ENCODE measurements at regions not wholly inside any gene's neighbourhood (a gene's known extent, or its start where the extent isn't known, plus 50 kb on each side); places are given as distances from the start of the nearest gene placed in this dataset.

GRCh38 chr5:117829646-117830045 lies 1158.7 kb downstream of the DTWD2 start:
- no peak for DNase-seq
- TF ChIP-seq POLR2A (IDR thresholded peaks at IDR 0.05; ENCODE audit: low read length): no peak

- TF ChIP-seq POLR2A (IDR thresholded peaks at IDR 0.05; ENCODE audit: low read length): no peak
- TF ChIP-seq GATA1 (IDR thresholded peaks at IDR 0.05; ENCODE audit: low read depth, low read length): no peak
- DNase-seq: no peak
These were observed 1174.5 kb downstream of the DTWD2 start for GRCh38 chr5:117813850-117814249.

- no peak for DNase-seq
- TF ChIP-seq POLR2A (IDR thresholded peaks at IDR 0.05; ENCODE audit: low read length) (no peak), GATA1 (IDR thresholded peaks at IDR 0.05; ENCODE audit: low read depth, low read length) (no peak)
These were observed 1175.5 kb downstream of the DTWD2 start for GRCh38 chr5:117812861-117813260.

- peak in 1 of 2 experiments; percentile 56 for DNase-seq
- TF ChIP-seq POLR2A (IDR thresholded peaks at IDR 0.05; ENCODE audit: low read length) (no peak), GATA1 (IDR thresholded peaks at IDR 0.05; ENCODE audit: low read depth, low read length) (no peak)
These were observed 1179.1 kb downstream of the DTWD2 start for GRCh38 chr5:117809251-117809650.

GRCh38 chr5:117805058-117805457 lies 1183.3 kb downstream of the DTWD2 start:
- DNase-seq: no peak
- TF ChIP-seq POLR2A (IDR thresholded peaks at IDR 0.05; ENCODE audit: low read length) (no peak), GATA1 (IDR thresholded peaks at IDR 0.05; ENCODE audit: low read depth, low read length) (no peak)

DNA sequence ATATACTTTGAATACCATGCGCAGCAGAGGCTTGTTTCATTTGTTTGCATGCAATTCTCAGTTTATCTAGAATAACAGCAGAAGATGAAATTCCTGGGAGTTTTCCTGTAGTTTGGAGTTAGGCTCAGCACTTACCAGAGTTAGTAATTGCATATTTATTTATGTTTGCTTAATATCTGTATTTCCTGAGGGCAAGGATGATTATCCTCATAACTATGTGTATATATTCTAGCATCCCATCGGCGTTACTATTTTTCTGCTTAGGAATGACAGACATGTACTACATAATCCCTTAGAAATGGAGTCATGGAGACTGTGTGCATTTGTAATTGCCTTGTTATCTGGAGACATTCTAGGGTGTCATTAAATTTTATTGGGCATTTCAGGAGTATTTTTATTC lies 1184.8 kb downstream of the DTWD2 start:
- no peak for DNase-seq
- TF ChIP-seq GATA1 (IDR thresholded peaks at IDR 0.05; ENCODE audit: low read depth, low read length) (no peak), POLR2A (IDR thresholded peaks at IDR 0.05; ENCODE audit: low read length) (no peak)

- TF ChIP-seq POLR2A (IDR thresholded peaks at IDR 0.05; ENCODE audit: low read length) (no peak), GATA1 (IDR thresholded peaks at IDR 0.05; ENCODE audit: low read depth, low read length) (no peak)
- DNase-seq: no peak
These were observed 1186.8 kb downstream of the DTWD2 start for GRCh38 chr5:117801583-117801982.

GRCh38 chr5:117800261-117800660 lies 1188.1 kb downstream of the DTWD2 start:
- TF ChIP-seq POLR2A (IDR thresholded peaks at IDR 0.05; ENCODE audit: low read length): no peak
- DNase-seq: peak in 1 of 2 experiments; percentile 1

DNA sequence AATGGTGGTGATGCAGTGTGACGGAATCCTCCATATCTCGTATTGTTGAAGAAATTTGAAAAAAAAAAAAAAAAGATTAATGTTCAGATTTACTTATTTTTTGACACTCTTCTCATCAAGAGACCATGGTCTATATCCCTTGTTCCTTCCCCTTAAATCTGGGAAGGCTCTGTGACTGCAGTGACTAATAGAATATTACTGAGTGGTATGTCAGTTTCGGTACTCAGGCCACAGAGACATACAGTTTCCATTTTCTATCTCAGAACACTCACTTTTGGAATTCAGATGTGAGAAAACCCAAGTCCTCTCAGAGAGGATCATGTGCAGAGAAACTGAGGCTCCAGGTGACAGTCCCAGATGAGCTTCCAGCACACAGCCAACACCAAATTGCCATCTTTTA lies 1193.5 kb downstream of the DTWD2 start:
- no peak for DNase-seq
- TF ChIP-seq GATA1 (IDR thresholded peaks at IDR 0.05; ENCODE audit: low read depth, low read length) (no peak), POLR2A (IDR thresholded peaks at IDR 0.05; ENCODE audit: low read length) (no peak)

DNA sequence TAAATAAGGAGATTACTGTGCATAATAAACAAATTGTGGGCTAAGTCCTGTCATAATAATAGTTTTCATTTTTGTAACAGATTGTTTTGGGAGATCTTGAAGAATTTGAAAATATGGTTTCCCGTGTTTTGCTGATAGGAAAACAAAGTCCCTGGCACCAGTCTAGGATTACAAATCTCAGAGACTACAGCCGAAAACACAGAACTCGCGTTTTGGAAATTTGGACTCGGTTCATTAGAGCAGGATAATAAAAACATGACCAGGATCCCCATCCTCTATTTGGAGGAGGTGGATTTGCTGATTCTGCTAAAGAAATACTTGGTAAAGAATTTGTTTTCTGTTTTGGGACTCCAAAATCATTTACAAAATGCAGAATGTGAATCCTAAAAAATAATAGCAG lies 1194.4 kb downstream of the DTWD2 start:
- TF ChIP-seq POLR2A (IDR thresholded peaks at IDR 0.05; ENCODE audit: low read length): no peak
- TF ChIP-seq GATA1 (IDR thresholded peaks at IDR 0.05; ENCODE audit: low read depth, low read length): no peak
- no peak for DNase-seq

GRCh38 chr5:117792476-117792875 lies 1195.9 kb downstream of the DTWD2 start:
- no peak for DNase-seq

GRCh38 chr5:117788596-117788995 lies 1199.8 kb downstream of the DTWD2 start:
- no peak for TF ChIP-seq GATA1 (IDR thresholded peaks at IDR 0.05; ENCODE audit: low read depth, low read length)
- no peak for TF ChIP-seq POLR2A (IDR thresholded peaks at IDR 0.05; ENCODE audit: low read length)
- DNase-seq: no peak

More at GRCh38 chr5:117792476-117792875, 1195.9 kb downstream of the DTWD2 start:
- TF ChIP-seq GATA1 (IDR thresholded peaks at IDR 0.05; ENCODE audit: low read depth, low read length) (no peak), POLR2A (IDR thresholded peaks at IDR 0.05; ENCODE audit: low read length) (no peak)

- no peak for DNase-seq
These were observed 1204.5 kb upstream of the SEMA6A start for GRCh38 chr5:117779171-117779570.

DNA sequence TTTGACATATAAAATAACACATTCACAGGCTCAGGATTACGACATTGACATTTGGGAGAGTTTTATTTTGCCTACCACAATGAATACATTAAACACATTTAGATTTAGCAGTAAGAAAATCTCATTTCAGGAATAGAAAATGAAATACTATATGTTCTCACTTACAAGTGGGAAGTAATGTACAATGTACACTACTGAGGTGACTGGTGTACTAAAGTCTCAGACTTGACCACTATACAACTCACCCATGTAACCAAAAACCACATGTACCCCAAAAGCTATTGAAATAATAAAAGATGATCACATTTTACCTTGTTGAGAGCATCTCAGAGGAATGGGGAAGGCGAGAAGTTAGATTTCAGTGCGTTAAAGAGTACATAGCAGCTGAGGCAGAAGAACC lies 1202.4 kb upstream of the SEMA6A start:
- DNase-seq: no peak
- TF ChIP-seq GATA1 (IDR thresholded peaks at IDR 0.05; ENCODE audit: low read depth, low read length) (no peak), POLR2A (IDR thresholded peaks at IDR 0.05; ENCODE audit: low read length) (no peak)

More at GRCh38 chr5:117779171-117779570, 1204.5 kb upstream of the SEMA6A start:
- TF ChIP-seq POLR2A (IDR thresholded peaks at IDR 0.05; ENCODE audit: low read length) (no peak), GATA1 (IDR thresholded peaks at IDR 0.05; ENCODE audit: low read depth, low read length) (no peak)

GRCh38 chr5:117769877-117770276 lies 1195.3 kb upstream of the SEMA6A start:
- DNase-seq: no peak

GRCh38 chr5:117763271-117763670 lies 1188.6 kb upstream of the SEMA6A start:
- no peak for DNase-seq
- no peak for TF ChIP-seq POLR2A (IDR thresholded peaks at IDR 0.05; ENCODE audit: low read length)
- TF ChIP-seq GATA1 (IDR thresholded peaks at IDR 0.05; ENCODE audit: low read depth, low read length): no peak

More at GRCh38 chr5:117769877-117770276, 1195.3 kb upstream of the SEMA6A start:
- no peak for TF ChIP-seq POLR2A (IDR thresholded peaks at IDR 0.05; ENCODE audit: low read length)
- TF ChIP-seq GATA1 (IDR thresholded peaks at IDR 0.05; ENCODE audit: low read depth, low read length): no peak
